A673 (cell line): ENCODE measurements at regions not wholly inside any gene's neighbourhood (a gene's known extent, or its start where the extent isn't known, plus 50 kb on each side); places are given as distances from the start of the nearest gene placed in this dataset.

Experiments
- CTCF ChIP-seq: fragments of 300-800, 200-600 bp; sonication (generic); conservative IDR thresholded peaks from 2 replicates; pipeline ENCODE4 v1.5.1; 2017; ENCODE audit warnings: low read depth, mild to moderate bottlenecking, antibody characterized with exemption, low read length, moderate library complexity, mixed read lengths
- EZH2 ChIP-seq: fragments of 200-600 bp; sonication (generic); IDR thresholded peaks from 2 replicates; pipeline ENCODE4 v1.6.1; 2017; ENCODE audit warnings: borderline replicate concordance, low read depth, mild to moderate bottlenecking, mixed read lengths, antibody characterized with exemption, low read length; ENCODE audit not compliant: poor library complexity, severe bottlenecking

GRCh38 chr10:128599030-128599429, 472.8 kb upstream of the MKI67 start:
- TF ChIP-seq EZH2 = no peak
- no peak for TF ChIP-seq CTCF
